GM12891 (cell line): ENCODE measurements at regions not wholly inside any gene's neighbourhood (a gene's known extent, or its start where the extent isn't known, plus 50 kb on each side); places are given as distances from the start of the nearest gene placed in this dataset.

Experiments
- PAX5 ChIP-seq: IDR thresholded peaks from 2 replicates; pipeline ENCODE4 v1.6.1; 2011; ENCODE audit warnings: low read length, moderate library complexity, mild to moderate bottlenecking; ENCODE audit not compliant: insufficient read depth, severe bottlenecking
- POLR2A ChIP-seq: IDR thresholded peaks from 2 replicates; pipeline ENCODE4 v1.6.1; 2011; ENCODE audit warnings: low read depth, low read length, control low read depth
- POLR2AphosphoS5 ChIP-seq: IDR thresholded peaks from 2 replicates; pipeline ENCODE4 v1.6.1; 2011; ENCODE audit warnings: low read depth, low read length, control low read depth
- TAF1 ChIP-seq: IDR thresholded peaks from 2 replicates; pipeline ENCODE4 v1.6.1; 2011; ENCODE audit warnings: low read depth, low read length, control low read depth

- TF ChIP-seq POLR2AphosphoS5 (no peak), POLR2A (no peak), TAF1 (no peak), PAX5 (no peak)
Observed at GRCh38 chr11:26243426-26243825, 88.5 kb upstream of the ANO3 start.
